ENCODE measurements at regions not wholly inside any gene's neighbourhood (a gene's known extent, or its start where the extent isn't known, plus 50 kb on each side); places are given as distances from the start of the nearest gene placed in this dataset.

DNA sequence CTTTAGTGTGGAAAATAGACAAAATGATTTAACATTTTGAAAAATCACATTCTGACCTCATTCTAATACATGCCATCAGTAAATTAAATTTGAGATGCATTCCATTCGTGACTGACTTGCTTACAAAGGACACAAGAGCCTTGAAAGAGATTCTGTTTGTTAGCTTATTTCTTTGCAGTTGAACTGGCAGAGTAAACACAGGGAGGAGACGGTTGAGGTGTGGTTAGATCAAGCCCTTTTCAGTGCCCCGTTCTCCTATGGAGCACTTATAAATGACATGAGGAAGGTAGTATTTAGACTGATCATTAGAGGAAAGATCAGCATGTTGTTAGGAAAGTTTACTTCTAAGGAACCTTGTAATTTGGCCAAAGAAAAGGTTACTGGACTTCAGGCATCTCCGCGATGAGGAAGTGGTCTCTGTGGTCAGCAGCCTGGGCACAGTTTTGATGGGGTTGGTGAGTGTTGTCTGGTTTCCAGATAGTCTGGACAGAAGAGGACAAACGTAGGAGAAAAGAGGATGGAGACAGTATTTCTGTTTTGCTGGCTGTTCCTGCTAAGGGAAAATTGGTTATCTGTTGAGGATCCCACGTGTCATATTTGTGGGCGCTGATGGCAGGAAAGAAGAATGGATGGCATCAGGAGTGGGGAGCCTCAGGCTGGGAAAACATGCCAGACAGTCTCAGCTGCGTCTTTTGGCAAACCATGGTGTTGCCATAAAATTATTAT lies 328.9 kb upstream of the TBL1XR1 start (continued):
- no peak for TF ChIP-seq SCMH1 (CRISPR knock-in tag; IDR thresholded peaks at IDR 0.05; ENCODE audit: borderline replicate concordance)
- no peak for TF ChIP-seq RFX1 (IDR thresholded peaks at IDR 0.05)
- TF ChIP-seq SOX13 (IDR thresholded peaks at IDR 0.05) = no peak
- peak in 1 of 2 experiments; percentile 61; a peak in 1 of 4 replicates for TF ChIP-seq SOX13 (CRISPR knock-in tag; conservative IDR thresholded peaks at IDR 0.05 in 1 of 2, IDR thresholded peaks at IDR 0.05 in 1 of 2)
- no peak for TF ChIP-seq ZNF558 (CRISPR knock-in tag; IDR thresholded peaks at IDR 0.05; ENCODE audit: borderline replicate concordance)
- no peak for TF ChIP-seq ZFYVE20 (CRISPR knock-in tag; IDR thresholded peaks at IDR 0.05; ENCODE audit: borderline replicate concordance, low read depth)
- TF ChIP-seq FOXA3 (CRISPR knock-in tag; IDR thresholded peaks at IDR 0.05) = peak; percentile 81
- TF ChIP-seq, protein P1, sequence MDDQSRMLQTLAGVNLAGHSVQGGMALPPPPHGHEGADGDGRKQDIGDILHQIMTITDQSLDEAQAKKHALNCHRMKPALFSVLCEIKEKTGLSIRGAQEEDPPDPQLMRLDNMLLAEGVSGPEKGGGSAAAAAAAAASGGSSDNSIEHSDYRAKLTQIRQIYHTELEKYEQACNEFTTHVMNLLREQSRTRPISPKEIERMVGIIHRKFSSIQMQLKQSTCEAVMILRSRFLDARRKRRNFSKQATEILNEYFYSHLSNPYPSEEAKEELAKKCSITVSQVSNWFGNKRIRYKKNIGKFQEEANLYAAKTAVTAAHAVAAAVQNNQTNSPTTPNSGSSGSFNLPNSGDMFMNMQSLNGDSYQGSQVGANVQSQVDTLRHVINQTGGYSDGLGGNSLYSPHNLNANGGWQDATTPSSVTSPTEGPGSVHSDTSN (CRISPR knock-in tag; IDR thresholded peaks at IDR 0.05; ENCODE audit: borderline replicate concordance) = no peak
- TF ChIP-seq, protein P2, sequence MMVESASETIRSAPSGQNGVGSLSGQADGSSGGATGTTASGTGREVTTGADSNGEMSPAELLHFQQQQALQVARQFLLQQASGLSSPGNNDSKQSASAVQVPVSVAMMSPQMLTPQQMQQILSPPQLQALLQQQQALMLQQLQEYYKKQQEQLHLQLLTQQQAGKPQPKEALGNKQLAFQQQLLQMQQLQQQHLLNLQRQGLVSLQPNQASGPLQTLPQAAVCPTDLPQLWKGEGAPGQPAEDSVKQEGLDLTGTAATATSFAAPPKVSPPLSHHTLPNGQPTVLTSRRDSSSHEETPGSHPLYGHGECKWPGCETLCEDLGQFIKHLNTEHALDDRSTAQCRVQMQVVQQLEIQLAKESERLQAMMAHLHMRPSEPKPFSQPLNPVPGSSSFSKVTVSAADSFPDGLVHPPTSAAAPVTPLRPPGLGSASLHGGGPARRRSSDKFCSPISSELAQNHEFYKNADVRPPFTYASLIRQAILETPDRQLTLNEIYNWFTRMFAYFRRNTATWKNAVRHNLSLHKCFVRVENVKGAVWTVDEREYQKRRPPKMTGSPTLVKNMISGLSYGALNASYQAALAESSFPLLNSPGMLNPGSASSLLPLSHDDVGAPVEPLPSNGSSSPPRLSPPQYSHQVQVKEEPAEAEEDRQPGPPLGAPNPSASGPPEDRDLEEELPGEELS (CRISPR knock-in tag; IDR thresholded peaks at IDR 0.05) = peak; percentile 77
- 0 out of 2 replicates have a peak, but pooled peaks have one; percentile 34 for TF ChIP-seq ZSCAN31 (CRISPR knock-in tag; IDR thresholded peaks at IDR 0.05; ENCODE audit: low read depth)
- TF ChIP-seq, protein P3, sequence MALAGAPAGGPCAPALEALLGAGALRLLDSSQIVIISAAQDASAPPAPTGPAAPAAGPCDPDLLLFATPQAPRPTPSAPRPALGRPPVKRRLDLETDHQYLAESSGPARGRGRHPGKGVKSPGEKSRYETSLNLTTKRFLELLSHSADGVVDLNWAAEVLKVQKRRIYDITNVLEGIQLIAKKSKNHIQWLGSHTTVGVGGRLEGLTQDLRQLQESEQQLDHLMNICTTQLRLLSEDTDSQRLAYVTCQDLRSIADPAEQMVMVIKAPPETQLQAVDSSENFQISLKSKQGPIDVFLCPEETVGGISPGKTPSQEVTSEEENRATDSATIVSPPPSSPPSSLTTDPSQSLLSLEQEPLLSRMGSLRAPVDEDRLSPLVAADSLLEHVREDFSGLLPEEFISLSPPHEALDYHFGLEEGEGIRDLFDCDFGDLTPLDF (CRISPR knock-in tag; IDR thresholded peaks at IDR 0.05) = no peak
- TF ChIP-seq, protein P4, sequence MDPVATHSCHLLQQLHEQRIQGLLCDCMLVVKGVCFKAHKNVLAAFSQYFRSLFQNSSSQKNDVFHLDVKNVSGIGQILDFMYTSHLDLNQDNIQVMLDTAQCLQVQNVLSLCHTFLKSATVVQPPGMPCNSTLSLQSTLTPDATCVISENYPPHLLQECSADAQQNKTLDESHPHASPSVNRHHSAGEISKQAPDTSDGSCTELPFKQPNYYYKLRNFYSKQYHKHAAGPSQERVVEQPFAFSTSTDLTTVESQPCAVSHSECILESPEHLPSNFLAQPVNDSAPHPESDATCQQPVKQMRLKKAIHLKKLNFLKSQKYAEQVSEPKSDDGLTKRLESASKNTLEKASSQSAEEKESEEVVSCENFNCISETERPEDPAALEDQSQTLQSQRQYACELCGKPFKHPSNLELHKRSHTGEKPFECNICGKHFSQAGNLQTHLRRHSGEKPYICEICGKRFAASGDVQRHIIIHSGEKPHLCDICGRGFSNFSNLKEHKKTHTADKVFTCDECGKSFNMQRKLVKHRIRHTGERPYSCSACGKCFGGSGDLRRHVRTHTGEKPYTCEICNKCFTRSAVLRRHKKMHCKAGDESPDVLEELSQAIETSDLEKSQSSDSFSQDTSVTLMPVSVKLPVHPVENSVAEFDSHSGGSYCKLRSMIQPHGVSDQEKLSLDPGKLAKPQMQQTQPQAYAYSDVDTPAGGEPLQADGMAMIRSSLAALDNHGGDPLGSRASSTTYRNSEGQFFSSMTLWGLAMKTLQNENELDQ (CRISPR knock-in tag; IDR thresholded peaks at IDR 0.05; ENCODE audit: borderline replicate concordance) = no peak
- TF ChIP-seq ZFP36 (IDR thresholded peaks at IDR 0.05; ENCODE audit: borderline replicate concordance, low read depth, low read length, partially characterized antibody) = no peak
- no peak for TF ChIP-seq SPEN (CRISPR knock-in tag; IDR thresholded peaks at IDR 0.05; ENCODE audit: low read depth)
- TF ChIP-seq, protein P5, sequence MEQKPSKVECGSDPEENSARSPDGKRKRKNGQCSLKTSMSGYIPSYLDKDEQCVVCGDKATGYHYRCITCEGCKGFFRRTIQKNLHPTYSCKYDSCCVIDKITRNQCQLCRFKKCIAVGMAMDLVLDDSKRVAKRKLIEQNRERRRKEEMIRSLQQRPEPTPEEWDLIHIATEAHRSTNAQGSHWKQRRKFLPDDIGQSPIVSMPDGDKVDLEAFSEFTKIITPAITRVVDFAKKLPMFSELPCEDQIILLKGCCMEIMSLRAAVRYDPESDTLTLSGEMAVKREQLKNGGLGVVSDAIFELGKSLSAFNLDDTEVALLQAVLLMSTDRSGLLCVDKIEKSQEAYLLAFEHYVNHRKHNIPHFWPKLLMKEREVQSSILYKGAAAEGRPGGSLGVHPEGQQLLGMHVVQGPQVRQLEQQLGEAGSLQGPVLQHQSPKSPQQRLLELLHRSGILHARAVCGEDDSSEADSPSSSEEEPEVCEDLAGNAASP (CRISPR knock-in tag; IDR thresholded peaks at IDR 0.05; ENCODE audit: borderline replicate concordance) = no peak
- TF ChIP-seq EP300 (IDR thresholded peaks at IDR 0.05; ENCODE audit: low read depth in 2 of 2, low read length in 2 of 2) = peak in 1 of 2 experiments; percentile 39; a peak in 1 of 4 replicates
- no peak for TF ChIP-seq EP300 (CRISPR knock-in tag; IDR thresholded peaks at IDR 0.05; ENCODE audit: borderline replicate concordance)
- peak; percentile 48; the same call in 1 of the 2 replicates for TF ChIP-seq SOX5 (CRISPR knock-in tag; IDR thresholded peaks at IDR 0.05; ENCODE audit: borderline replicate concordance)
- TF ChIP-seq MAF1 (CRISPR knock-in tag; IDR thresholded peaks at IDR 0.05; ENCODE audit: borderline replicate concordance) = no peak
- no peak for TF ChIP-seq CC2D1A (CRISPR knock-in tag; IDR thresholded peaks at IDR 0.05)
- TF ChIP-seq ISL2 (CRISPR knock-in tag; IDR thresholded peaks at IDR 0.05) = 0 out of 2 replicates have a peak, but pooled peaks have one; percentile 34
- peak; percentile 50; the same call in 1 of the 2 replicates for TF ChIP-seq NCOA2 (CRISPR knock-in tag; IDR thresholded peaks at IDR 0.05)
